OCI-LY1 (cell line): ENCODE measurements at regions not wholly inside any gene's neighbourhood (a gene's known extent, or its start where the extent isn't known, plus 50 kb on each side); places are given as distances from the start of the nearest gene placed in this dataset.

Experiments used
- H2AFZ ChIP-seq: fragments of 200-600 bp; sonication (generic), shearing (Covaris generic); 2 replicates; pipeline ENCODE4 v1.6.0; 2014; ENCODE audit warnings: antibody characterized with exemption, mild to moderate bottlenecking, low read length
- H3F3A ChIP-seq: fragments of 200-600 bp; sonication (generic), shearing (Covaris generic); 2 replicates; pipeline ENCODE4 v1.6.0; 2014; ENCODE audit warnings: mild to moderate bottlenecking, antibody characterized with exemption, low read length, moderate library complexity; ENCODE audit not compliant: insufficient read depth
- H3K27ac ChIP-seq: fragments of 200-600 bp; sonication (generic); 2 replicates; pipeline ENCODE4 v1.5.1; 2014; ENCODE audit warnings: low read length, mixed run types, mild to moderate bottlenecking, low read depth; ENCODE audit not compliant: poor library complexity, severe bottlenecking
- H3K27me3 ChIP-seq: fragments of 200-600 bp; sonication (generic); 2 replicates; pipeline ENCODE4 v1.6.0; 2014; ENCODE audit warnings: antibody characterized with exemption, mild to moderate bottlenecking, low read length, moderate library complexity; ENCODE audit not compliant: insufficient read depth
- H3K36me3 ChIP-seq: fragments of 200-600 bp; sonication (generic); 2 replicates; pipeline ENCODE4 v1.6.1; 2014; ENCODE audit warnings: mild to moderate bottlenecking, antibody characterized with exemption, low read length, moderate library complexity, mixed read lengths; ENCODE audit not compliant: insufficient read depth
- H3K4me1 ChIP-seq: fragments of 200-600 bp; sonication (generic); 2 replicates; pipeline ENCODE4 v1.5.1; 2014; ENCODE audit warnings: mild to moderate bottlenecking, low read length, moderate library complexity; ENCODE audit not compliant: insufficient read depth, severe bottlenecking
- H3K4me2 ChIP-seq: fragments of 200-600 bp; sonication (generic), shearing (Covaris generic); 2 replicates; pipeline ENCODE4 v1.6.1; 2014; ENCODE audit warnings: low read length
- H3K4me3 ChIP-seq: fragments of 200-600 bp; sonication (generic); 2 replicates; pipeline ENCODE4 v1.5.1; 2014; ENCODE audit warnings: low read length, low read depth, mild to moderate bottlenecking, mixed read lengths; ENCODE audit not compliant: poor library complexity, severe bottlenecking
- H3K79me2 ChIP-seq: fragments of 200-600 bp; shearing (Covaris generic); 2 replicates; pipeline ENCODE4 v1.6.1; 2016; ENCODE audit warnings: mixed run types, low read length, mixed read lengths; ENCODE audit not compliant: insufficient read depth
- H3K9ac ChIP-seq: fragments of 200-600 bp; sonication (generic), shearing (Covaris generic); 2 replicates; pipeline ENCODE4 v1.6.1; 2014; ENCODE audit warnings: mild to moderate bottlenecking, low read length, mixed read lengths
- H3K9me2 ChIP-seq: fragments of 200-600 bp; sonication (generic), shearing (Covaris generic); 2 replicates; pipeline ENCODE4 v1.6.1; 2014; ENCODE audit warnings: low read depth, mild to moderate bottlenecking, low read length, mixed read lengths
- H3K9me3 ChIP-seq: fragments of 200-600 bp; shearing (Covaris generic); 2 replicates; pipeline ENCODE4 v1.6.1; 2014; ENCODE audit warnings: low read length, mixed read lengths
- H4K20me1 ChIP-seq: fragments of 200-600 bp; sonication (generic), shearing (Covaris generic); 2 replicates; pipeline ENCODE4 v1.6.0; 2016; ENCODE audit warnings: mild to moderate bottlenecking, low read length; ENCODE audit not compliant: insufficient read depth
- EZH2 ChIP-seq: fragments of 200-600 bp; sonication (generic), shearing (Covaris generic); IDR thresholded peaks from 2 replicates; pipeline ENCODE4 v1.8.0; 2017; ENCODE audit warnings: borderline replicate concordance, mixed run types, mild to moderate bottlenecking, antibody characterized with exemption, low read length, moderate library complexity, mixed read lengths
- TF ChIP-seq, protein P1 (sequence below): fragments of 200-600 bp; sonication (generic), shearing (Covaris generic); IDR thresholded peaks from 2 replicates; pipeline ENCODE4 v1.5.1; 2017; ENCODE audit warnings: mild to moderate bottlenecking, antibody characterized with exemption, low read length, moderate library complexity, mixed read lengths

DNA sequence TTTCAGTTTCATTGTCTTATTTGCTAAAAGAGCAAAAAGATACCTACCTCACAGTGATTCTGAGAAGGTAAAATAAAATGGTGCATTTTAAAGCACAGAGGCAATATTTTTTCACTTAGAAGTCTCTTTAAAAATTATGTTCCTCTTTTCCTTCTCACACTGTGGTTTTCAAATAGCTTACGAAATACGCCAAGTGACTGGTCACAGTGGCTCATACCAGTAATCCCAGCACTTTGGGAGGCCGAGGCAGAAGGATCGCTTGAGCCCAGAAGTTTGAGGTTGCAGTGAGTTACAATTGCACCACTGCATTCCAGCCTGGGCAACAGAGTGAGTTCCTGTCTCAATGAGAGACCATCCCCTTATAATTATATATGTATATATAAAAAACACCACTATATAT is 372.6 kb downstream of the FBXO8 start:
- Histone ChIP-seq H3K9me2 (no peaks in the 10 kb centered on the region), H3K4me2 (no peak overlapping the region)

DNA sequence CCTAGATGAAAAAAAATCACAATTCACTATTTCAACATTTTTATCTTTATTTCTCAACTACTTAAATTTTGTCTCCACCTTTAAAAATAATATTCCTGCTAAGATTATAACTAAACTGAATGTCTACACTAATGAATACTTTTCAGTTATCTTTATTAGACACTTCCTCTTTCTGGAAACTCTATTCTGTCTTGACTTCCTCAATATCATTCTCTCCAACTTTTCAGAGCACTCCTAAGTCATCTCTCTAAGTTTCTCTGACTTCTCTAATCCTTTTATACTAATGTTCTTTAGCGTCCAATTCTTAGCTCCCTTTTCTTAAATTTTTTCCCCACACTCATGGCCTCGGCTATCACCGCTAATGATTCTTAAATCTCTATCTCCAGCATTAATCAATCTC is 374.2 kb downstream of the FBXO8 start:
- Histone ChIP-seq H3K27me3 (no peaks in the 10 kb centered on the region), H3K4me1 (no peaks in the 10 kb centered on the region), H3K27ac (no peak overlapping the region), H3K4me3 (no peak overlapping the region), H3K79me2 (no peaks in the 10 kb centered on the region), H3K9me2 (no peaks in the 10 kb centered on the region), H3F3A (no peaks in the 10 kb centered on the region), H3K9ac (no peak overlapping the region), H2AFZ (no peak overlapping the region), H3K9me3 (no peaks in the 10 kb centered on the region), H3K36me3 (no peaks in the 10 kb centered on the region), H4K20me1 (no peaks in the 10 kb centered on the region), H3K4me2 (no peak overlapping the region)
- TF ChIP-seq, protein P1, sequence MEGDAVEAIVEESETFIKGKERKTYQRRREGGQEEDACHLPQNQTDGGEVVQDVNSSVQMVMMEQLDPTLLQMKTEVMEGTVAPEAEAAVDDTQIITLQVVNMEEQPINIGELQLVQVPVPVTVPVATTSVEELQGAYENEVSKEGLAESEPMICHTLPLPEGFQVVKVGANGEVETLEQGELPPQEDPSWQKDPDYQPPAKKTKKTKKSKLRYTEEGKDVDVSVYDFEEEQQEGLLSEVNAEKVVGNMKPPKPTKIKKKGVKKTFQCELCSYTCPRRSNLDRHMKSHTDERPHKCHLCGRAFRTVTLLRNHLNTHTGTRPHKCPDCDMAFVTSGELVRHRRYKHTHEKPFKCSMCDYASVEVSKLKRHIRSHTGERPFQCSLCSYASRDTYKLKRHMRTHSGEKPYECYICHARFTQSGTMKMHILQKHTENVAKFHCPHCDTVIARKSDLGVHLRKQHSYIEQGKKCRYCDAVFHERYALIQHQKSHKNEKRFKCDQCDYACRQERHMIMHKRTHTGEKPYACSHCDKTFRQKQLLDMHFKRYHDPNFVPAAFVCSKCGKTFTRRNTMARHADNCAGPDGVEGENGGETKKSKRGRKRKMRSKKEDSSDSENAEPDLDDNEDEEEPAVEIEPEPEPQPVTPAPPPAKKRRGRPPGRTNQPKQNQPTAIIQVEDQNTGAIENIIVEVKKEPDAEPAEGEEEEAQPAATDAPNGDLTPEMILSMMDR, result no peak
- no peak for TF ChIP-seq EZH2

More for the DNA sequence above, 372.6 kb downstream of the FBXO8 start:
- no peaks in the 10 kb centered on the region for H4K20me1 ChIP-seq
- H3K36me3 ChIP-seq, result no peaks in the 10 kb centered on the region
- no peaks in the 10 kb centered on the region for H3F3A ChIP-seq
- no peak for TF ChIP-seq EZH2
- TF ChIP-seq, protein P1, result no peak
- no peak overlapping the region for H3K4me3 ChIP-seq
- H3K27ac ChIP-seq, result no peak overlapping the region
- H2AFZ ChIP-seq, result no peak overlapping the region
- H3K9me3 ChIP-seq, result no peaks in the 10 kb centered on the region
- H3K27me3 ChIP-seq, result no peaks in the 10 kb centered on the region
- no peaks in the 10 kb centered on the region for H3K4me1 ChIP-seq
- H3K9ac ChIP-seq, result no peak overlapping the region
- H3K79me2 ChIP-seq, result no peaks in the 10 kb centered on the region

DNA sequence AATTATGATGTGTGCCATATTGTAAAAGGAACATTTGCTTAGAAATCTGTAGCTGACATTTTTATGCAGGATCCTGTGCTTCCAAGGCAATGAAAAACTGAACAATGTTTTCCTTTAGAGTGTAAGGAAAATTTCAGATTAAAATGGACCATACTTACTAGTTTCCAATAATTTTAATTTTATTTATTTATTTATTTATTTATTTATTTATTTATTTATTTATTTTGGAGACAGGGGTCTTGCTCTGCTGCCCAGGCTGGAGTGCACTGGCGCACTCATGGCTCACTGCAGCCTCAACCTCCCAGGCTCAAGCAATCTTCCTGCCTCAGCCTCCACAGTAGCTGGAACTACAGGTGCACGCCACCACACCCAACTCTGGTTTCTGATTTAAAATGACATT is 369.8 kb upstream of the HAND2 start:
- H3K36me3 ChIP-seq, result no peaks in the 10 kb centered on the region
- H3K9me2 ChIP-seq, result no peaks in the 10 kb centered on the region
- TF ChIP-seq, protein P1, result no peak
- no peak for TF ChIP-seq EZH2
- H3K4me2 ChIP-seq, result no peak overlapping the region
- H3K4me3 ChIP-seq, result no peak overlapping the region
- no peak overlapping the region for H2AFZ ChIP-seq
- H3K9me3 ChIP-seq, result no peaks in the 10 kb centered on the region
- H3K79me2 ChIP-seq, result no peaks in the 10 kb centered on the region
- H3K27me3 ChIP-seq, result no peaks in the 10 kb centered on the region
- no peaks in the 10 kb centered on the region for H3K4me1 ChIP-seq
- H4K20me1 ChIP-seq, result no peaks in the 10 kb centered on the region
- no peak overlapping the region for H3K9ac ChIP-seq
- no peaks in the 10 kb centered on the region for H3F3A ChIP-seq
- H3K27ac ChIP-seq, result no peak overlapping the region
